ACHN (cell line): ENCODE measurements at regions not wholly inside any gene's neighbourhood (a gene's known extent, or its start where the extent isn't known, plus 50 kb on each side); places are given as distances from the start of the nearest gene placed in this dataset.

Experiments
- DNase-seq: peaks from one replicate; pipeline ENCODE4 v3.0.0-alpha.2; 2015
- in situ Hi-C: cut with HindIII; loops from 2 replicates; pipeline ENCODE4 v1.10.0; 2017; ENCODE audit warnings: low sequenced_read_pairs, low pct_ligation_motif_present, low pct_unique_long_range_greater_than_20kb

DNA sequence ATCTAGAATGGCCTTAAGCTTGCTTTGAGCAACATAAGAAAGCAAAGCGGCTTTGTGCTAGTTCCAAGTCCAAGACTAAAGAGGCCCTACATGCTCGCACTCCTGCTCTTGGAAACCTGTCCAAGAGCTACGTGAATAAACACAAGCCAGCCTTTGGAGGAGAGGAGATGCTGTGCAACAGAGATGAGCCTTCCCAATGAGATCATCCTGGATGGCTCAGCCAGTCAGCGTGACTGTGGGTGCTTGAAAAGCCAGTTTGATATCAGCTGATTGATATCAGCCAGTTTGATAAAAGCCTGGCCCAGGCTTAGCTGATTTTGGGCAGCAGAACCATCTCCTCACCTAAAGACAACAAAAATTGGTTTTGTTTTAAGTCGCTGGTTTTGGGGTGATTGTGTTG lies 481.0 kb upstream of the DSEL start:
- DNase-seq = no peak
- in situ Hi-C loops = no loop called here

- in situ Hi-C loops = no loop called here
Measured at GRCh38 chr18:67995769-67996168, 479.2 kb upstream of the DSEL start.

DNA sequence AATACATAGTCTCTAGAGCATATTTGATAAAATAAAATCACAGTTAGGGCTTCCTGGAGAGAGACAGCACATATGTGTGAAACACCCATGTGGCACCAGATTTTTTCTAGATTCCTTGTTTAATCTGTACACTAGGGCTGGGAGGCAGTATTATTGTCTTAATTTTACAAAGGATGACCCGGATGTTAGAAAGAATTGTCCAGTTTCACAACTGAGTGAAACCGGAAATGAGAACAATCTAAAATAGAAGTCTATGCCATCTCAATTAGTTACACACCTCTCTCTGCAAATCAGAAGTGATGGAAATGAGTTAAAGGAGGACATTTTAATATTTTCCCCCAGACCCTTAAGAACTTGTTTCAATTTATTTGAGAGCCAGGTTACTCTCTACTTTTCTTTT lies 463.7 kb upstream of the DSEL start:
- in situ Hi-C loops = no loop called here
- no peak for DNase-seq

More at GRCh38 chr18:67995769-67996168, 479.2 kb upstream of the DSEL start:
- no peak for DNase-seq

DNA sequence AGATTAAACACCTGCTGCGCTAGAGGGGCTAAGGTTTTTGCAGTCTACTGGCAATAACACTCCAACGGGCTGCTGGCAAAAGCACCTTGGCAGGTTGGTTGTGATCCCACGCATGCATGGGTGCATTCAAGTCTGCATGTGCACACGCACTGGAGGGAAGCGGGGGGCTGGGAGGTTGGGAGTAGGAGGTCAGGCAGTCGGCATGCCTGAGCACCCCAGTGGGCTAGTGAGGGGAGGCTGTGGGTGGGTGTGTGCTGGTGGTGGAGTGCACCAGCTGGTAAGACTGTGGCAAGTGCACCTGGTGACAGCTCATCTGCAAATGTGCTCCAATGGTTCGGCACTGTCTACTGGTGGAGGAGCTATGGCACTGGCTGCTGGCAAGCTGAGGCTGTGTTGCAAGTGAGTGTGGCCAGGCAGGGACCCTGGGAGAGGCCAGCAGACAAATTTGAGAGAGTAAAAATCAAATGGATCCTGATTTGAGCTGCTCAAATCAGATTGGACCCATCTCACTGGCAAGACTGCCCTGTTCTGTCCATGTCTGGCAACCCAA lies 460.6 kb upstream of the DSEL start:
- in situ Hi-C loops = no loop called here
- DNase-seq = no peak

GRCh38 chr18:67973916-67974315 lies 457.4 kb upstream of the DSEL start:
- in situ Hi-C loops = no loop called here
- no peak for DNase-seq

- DNase-seq = no peak
- in situ Hi-C loops = no loop called here
Measured at GRCh38 chr18:67969458-67969857, 452.9 kb upstream of the DSEL start.

- in situ Hi-C loops = no loop called here
- DNase-seq = no peak
Measured at GRCh38 chr18:67966224-67966623, 449.7 kb upstream of the DSEL start.

DNA sequence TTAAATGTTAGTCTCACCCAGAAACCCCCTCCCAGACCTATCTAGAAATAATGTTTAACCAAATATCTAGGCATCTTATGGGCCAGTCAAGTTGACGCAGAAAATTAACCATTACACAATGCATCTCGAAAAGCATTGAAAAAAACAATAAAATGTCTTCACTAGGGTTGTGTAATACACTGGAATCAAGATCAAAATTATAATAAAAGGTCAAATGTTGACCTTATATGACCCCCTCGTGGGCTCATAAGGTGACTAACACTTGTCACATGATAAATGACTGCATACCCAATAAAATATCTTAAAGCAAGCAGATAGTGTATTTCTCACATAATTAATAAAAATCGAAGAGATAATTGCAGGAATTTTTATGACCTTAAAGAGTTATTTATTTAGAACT lies 447.9 kb upstream of the DSEL start:
- in situ Hi-C loops = no loop called here
- DNase-seq = no peak

DNA sequence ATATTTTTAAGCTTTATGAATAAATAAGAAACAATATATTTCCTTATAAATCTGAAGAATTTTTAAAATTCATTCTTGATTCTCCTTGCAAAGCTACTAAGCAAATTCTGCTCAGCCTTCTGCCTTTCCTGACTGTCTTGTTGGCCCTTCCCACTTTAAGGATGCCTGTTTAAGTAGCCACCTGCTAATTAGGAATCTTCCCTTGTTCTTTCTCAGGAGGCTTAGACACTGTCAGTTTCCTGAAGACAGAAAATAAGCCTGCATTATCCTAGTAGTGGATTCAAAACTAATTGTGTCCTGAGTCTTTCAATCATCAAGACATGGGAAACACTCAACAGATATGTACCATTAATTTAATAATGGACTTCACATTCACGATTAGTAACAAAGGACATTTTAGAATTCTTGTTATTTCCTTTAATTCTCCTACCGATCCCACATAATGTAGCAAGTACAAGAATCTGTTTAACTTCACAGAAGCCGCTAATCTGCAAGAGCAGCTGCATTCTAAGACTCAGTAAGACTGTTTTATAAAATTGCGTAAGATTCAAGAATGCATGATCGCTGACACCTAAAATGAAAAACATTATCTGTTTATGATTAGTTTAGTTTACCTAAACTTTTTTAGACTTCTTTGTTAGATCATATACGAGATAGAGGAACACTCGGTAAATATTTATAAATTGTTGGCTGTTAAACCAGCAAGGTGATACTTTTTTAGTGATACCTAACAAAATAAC lies 445.4 kb upstream of the DSEL start:
- in situ Hi-C loops = no loop called here
- no peak for DNase-seq

DNA sequence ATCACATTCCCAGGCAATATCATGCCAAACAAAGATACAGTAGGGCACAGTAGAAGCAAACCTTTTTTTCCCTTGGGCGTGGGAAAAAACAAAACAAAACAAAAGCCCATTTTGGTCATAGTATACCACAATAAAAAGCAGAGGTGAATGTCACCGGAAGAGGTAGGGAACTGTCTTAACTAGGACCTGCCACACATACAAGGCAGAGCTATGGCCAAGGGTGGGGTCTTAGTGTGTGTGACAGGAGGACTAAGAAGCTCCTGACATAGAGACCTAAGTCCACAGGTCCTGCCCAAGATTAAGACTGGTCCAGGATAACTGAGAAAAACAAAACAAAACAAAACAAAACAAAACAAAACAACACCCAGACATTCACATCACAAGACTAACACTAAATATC lies 441.2 kb upstream of the DSEL start:
- in situ Hi-C loops = no loop called here
- no peak for DNase-seq

DNA sequence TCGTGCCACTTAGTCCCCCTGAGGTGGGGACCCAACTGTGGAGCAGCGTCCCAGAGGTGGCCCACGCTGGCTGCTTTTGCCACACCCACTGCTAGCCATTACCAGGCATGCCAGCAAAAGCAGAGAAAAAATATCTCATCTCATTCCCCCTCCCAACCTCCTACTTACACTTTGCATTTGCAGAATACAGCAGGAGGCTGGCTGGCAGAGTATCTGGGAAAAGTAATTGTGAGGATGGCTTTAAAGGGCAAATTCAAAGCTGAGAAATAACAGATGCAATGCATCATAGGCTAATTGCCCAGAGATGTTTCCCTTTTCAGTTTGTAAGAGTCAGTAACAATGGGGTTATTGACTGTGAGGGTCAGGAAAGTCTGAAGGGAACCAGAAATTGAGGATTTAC lies 438.1 kb upstream of the DSEL start:
- in situ Hi-C loops = no loop called here
- DNase-seq = no peak

DNA sequence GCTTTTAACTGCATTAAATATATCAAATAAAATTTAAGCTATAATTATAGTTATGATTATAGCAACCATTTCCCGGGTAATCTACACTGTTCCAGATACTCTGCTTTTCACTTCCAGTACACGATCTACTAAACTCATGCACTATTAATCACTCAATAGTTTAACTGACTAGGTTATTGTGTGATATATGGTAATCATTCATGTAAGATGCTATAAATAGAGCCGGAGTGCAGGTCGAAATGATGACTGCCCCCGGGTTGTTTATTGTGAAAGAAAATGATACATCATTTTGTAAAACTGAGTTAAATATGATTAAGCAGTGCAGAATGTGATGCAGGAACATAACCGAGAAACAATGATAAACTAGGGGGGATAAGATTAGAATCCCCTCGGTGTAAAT lies 434.6 kb upstream of the DSEL start:
- in situ Hi-C loops = no loop called here
- no peak for DNase-seq

GRCh38 chr18:67938660-67939059 lies 422.1 kb upstream of the DSEL start:
- in situ Hi-C loops = no loop called here
- no peak for DNase-seq

GRCh38 chr18:67935638-67936037 lies 419.1 kb upstream of the DSEL start:
- in situ Hi-C loops = no loop called here
- DNase-seq = no peak

DNA sequence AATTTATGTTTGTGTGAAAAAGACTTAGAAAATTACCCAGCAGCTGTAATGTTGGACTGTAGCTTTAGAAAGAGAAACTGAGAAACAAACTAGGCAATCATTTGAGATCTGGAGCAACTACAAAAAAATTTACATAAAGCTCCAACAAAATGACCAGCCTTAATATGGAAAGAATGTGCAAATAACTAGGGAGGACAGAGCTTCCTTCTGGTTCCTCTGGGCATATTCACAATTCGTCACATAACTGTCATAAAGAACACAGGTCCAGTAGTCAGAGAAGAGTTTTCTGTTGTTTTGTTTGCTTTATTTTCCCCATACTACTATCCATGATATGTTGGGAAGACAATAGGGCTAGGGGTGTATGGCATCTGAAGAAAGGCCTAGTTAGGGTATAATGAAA lies 416.8 kb upstream of the DSEL start:
- DNase-seq = no peak
- in situ Hi-C loops = no loop called here

GRCh38 chr18:67932271-67932670 lies 415.8 kb upstream of the DSEL start:
- no peak for DNase-seq
- in situ Hi-C loops = no loop called here

- no peak for DNase-seq
- in situ Hi-C loops = no loop called here
Measured at GRCh38 chr18:67926929-67927864, 410.7 kb upstream of the DSEL start.

DNA sequence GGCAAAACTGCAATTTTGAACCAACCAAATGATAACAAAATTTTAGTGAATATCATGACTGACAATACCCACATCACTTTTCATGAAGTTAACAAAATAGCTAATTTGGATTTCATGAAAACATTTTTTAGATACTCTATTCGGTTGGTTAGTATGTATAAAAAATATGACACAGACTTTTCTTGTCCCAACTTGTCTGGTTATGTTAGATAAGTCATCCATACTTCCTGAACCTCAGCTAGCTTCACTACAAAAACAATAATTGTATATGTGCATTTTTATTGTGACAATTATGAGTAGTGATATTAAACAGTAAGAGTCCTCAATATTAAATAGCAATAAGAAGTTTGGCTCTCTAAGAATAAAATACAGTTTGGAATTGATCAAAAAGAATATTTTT lies 408.1 kb upstream of the DSEL start:
- no peak for DNase-seq
- in situ Hi-C loops = no loop called here

DNA sequence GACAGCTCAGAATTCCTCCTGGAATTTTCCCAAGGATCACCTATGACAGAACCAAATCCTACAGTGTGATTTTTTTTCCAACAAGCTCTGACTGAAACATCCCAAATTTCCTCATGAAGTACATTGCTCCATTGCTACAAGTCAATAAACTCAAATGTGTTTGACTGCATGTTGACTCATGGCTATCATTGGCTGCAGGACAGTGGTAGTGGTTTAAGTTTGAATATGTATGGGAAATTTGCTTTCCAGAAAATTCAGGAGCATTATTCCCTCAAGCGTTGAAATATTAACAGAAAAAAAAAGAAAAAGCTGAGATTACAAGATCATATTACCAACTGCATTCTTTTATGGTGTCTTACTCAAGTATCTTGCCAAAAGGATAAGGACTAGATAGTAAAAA lies 402.8 kb upstream of the DSEL start:
- in situ Hi-C loops = no loop called here
- DNase-seq = no peak

- no peak for DNase-seq
Measured at GRCh38 chr18:67916097-67916496, 399.6 kb upstream of the DSEL start.

More at GRCh38 chr18:67916097-67916496, 399.6 kb upstream of the DSEL start:
- in situ Hi-C loops = no loop called here
